ENCODE measurements at regions not wholly inside any gene's neighbourhood (a gene's known extent, or its start where the extent isn't known, plus 50 kb on each side); places are given as distances from the start of the nearest gene placed in this dataset.

DNA sequence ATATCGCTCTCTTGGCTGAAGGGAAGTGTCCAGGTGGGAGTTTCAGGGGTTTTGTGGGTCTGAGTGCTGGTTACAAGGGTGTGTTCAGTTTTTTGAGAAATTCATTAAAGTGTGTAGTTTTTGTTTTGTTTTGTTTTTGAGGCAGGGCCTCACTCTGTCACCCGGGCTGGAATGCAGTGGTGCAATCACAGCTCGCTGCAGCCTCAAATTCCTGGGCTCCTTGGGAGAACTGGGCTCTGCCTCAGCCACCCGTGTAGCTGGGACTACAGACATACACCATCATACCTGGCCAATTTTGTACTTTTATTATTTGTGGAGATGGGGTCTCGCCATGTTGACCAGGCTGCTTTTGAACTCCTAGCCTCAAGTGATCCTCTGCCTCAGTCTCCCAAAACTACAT is 51.2 kb upstream of the RALGAPA2 start:
- TF ChIP-seq, protein P1, sequence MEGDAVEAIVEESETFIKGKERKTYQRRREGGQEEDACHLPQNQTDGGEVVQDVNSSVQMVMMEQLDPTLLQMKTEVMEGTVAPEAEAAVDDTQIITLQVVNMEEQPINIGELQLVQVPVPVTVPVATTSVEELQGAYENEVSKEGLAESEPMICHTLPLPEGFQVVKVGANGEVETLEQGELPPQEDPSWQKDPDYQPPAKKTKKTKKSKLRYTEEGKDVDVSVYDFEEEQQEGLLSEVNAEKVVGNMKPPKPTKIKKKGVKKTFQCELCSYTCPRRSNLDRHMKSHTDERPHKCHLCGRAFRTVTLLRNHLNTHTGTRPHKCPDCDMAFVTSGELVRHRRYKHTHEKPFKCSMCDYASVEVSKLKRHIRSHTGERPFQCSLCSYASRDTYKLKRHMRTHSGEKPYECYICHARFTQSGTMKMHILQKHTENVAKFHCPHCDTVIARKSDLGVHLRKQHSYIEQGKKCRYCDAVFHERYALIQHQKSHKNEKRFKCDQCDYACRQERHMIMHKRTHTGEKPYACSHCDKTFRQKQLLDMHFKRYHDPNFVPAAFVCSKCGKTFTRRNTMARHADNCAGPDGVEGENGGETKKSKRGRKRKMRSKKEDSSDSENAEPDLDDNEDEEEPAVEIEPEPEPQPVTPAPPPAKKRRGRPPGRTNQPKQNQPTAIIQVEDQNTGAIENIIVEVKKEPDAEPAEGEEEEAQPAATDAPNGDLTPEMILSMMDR (IDR thresholded peaks at IDR 0.05) = no peak
- TF ChIP-seq CHD4 (IDR thresholded peaks at IDR 0.05; ENCODE audit: borderline replicate concordance) (no peak), POLR2A (IDR thresholded peaks at IDR 0.05; ENCODE audit: low read length) (no peak), NFE2L2 (conservative IDR thresholded peaks at IDR 0.05; ENCODE audit: low read length) (no peak), EHF (CRISPR knock-in tag; IDR thresholded peaks at IDR 0.05) (no peak)
- TF ChIP-seq, protein P2, sequence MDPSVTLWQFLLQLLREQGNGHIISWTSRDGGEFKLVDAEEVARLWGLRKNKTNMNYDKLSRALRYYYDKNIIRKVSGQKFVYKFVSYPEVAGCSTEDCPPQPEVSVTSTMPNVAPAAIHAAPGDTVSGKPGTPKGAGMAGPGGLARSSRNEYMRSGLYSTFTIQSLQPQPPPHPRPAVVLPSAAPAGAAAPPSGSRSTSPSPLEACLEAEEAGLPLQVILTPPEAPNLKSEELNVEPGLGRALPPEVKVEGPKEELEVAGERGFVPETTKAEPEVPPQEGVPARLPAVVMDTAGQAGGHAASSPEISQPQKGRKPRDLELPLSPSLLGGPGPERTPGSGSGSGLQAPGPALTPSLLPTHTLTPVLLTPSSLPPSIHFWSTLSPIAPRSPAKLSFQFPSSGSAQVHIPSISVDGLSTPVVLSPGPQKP (IDR thresholded peaks at IDR 0.05; ENCODE audit: low read depth, low read length) = no peak
